ENCODE measurements at regions not wholly inside any gene's neighbourhood (a gene's known extent, or its start where the extent isn't known, plus 50 kb on each side); places are given as distances from the start of the nearest gene placed in this dataset.
"Not testable (repeated sequence)": the region's sequence is repeated elsewhere in the genome, so short reads cannot be mapped to it uniquely, and the experiment has no call there.

DNA sequence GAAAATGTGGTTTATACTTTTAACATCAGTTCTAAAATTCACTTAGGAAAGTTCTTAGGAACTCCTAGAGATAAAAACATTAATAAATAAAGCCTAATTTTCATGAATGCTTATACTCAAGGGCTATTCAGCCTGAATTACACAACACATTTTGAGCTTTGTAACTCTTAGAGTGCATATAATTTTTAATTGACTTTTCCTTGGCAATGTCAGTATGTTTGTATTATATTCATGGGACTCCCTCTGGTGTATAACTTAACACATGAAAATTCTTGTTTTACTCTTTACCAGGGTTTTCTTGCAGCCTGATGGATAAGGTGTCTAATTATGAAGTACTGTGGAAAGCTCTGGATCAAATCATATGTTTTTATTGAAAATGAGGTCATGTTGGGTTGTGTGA lies 150.6 kb upstream of the HMGA2 start:
- peaks cover 27% of the 10 kb centered on the region for H3F3A ChIP-seq (replicated peaks; ENCODE audit: insufficient read depth)
- H3K27me3 ChIP-seq (ENCODE audit: insufficient read depth): no peaks in the 10 kb centered on the region
- no peak for DNase-seq
- CTCF ChIA-PET: no interaction called here
- no peaks in the 10 kb centered on the region for H4K20me1 ChIP-seq (ENCODE audit: insufficient read depth)
- H3K4me3 ChIP-seq (ENCODE audit: low read depth in 2 of 2, low read length in 1 of 2): no peak overlapping the region
- peak overlapping the region; percentile 15; the same call in 1 of the 2 replicates for H3K9ac ChIP-seq
- H3K36me3 ChIP-seq (replicated peaks in 1 of 2; ENCODE audit: control insufficient read depth in 1 of 2, insufficient read depth in 2 of 2, low read length in 1 of 2): no peaks in the 10 kb centered on the region
- POLR2A ChIA-PET: no interaction called here
- H3K9me3 ChIP-seq: no peaks in the 10 kb centered on the region
- H3K9me2 ChIP-seq: no peaks in the 10 kb centered on the region
- peak overlapping the region in 1 of 2 experiments; percentile 94; a peak in 2 of 4 replicates for H3K27ac ChIP-seq (ENCODE audit: low read depth in 2 of 2, low read length in 1 of 2)
- no peaks in the 10 kb centered on the region for H3K79me2 ChIP-seq (ENCODE audit: insufficient read depth)
- TF ChIP-seq, protein P1, sequence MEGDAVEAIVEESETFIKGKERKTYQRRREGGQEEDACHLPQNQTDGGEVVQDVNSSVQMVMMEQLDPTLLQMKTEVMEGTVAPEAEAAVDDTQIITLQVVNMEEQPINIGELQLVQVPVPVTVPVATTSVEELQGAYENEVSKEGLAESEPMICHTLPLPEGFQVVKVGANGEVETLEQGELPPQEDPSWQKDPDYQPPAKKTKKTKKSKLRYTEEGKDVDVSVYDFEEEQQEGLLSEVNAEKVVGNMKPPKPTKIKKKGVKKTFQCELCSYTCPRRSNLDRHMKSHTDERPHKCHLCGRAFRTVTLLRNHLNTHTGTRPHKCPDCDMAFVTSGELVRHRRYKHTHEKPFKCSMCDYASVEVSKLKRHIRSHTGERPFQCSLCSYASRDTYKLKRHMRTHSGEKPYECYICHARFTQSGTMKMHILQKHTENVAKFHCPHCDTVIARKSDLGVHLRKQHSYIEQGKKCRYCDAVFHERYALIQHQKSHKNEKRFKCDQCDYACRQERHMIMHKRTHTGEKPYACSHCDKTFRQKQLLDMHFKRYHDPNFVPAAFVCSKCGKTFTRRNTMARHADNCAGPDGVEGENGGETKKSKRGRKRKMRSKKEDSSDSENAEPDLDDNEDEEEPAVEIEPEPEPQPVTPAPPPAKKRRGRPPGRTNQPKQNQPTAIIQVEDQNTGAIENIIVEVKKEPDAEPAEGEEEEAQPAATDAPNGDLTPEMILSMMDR (IDR thresholded peaks at IDR 0.05): peak; percentile 50
- TF ChIP-seq SMC3 (IDR thresholded peaks at IDR 0.05; ENCODE audit: low read depth, low read length): peak; percentile 30; the same call in 1 of the 2 replicates
- TF ChIP-seq JUND (IDR thresholded peaks at IDR 0.05): no peak
- H3K4me1 ChIP-seq (ENCODE audit: control insufficient read depth in 1 of 2, insufficient read depth in 2 of 2, low read depth in 1 of 2, low read length in 1 of 2): peaks cover 0 to 32% of the 10 kb centered on the region in 2 experiments; a peak in 3 of 4 replicates
- no peak overlapping the region for H3K4me2 ChIP-seq
- no peak overlapping the region for H2AFZ ChIP-seq (ENCODE audit: low read depth)

DNA sequence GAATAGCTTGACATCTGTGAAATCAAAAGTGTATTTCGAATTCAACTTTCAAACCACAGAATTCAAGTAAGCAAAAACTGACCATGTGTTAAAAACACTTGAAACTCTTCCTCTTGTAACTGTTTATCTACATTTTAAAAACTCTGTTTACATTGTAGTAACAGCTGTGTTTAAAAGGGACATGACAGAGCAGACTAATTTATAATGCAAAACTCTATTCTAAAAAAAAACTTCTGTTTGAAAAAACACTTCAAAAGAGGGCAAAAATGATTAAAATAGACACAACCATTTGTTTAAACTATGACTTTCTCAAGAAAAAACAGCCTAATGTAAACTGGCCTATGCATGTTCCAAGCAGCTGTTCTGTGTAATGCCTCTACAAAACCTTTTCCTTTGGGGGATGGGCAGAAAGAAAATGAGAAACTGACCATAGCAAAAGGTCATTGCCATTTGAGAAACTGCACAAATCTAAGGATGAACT lies 149.1 kb upstream of the HMGA2 start:
- H3K4me2 ChIP-seq: no peak overlapping the region
- POLR2A ChIA-PET: no interaction called here

DNA sequence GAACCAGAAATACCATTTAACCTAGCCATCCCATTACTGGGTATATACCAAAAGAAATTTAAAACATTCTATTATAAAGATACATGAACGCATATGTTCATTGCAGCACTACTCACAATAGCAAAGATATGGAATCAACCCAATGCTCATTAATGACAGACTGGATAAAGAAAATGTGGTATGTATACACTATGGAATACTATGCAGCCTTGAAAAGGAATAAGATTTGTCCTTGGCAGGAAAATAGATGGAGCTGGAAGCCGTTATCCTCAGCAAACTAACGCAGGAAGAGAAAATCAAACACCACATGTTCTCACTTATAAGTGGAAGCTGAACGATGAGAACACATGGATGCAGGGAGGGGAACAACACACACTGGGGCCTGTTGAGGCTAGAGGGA lies 146.1 kb upstream of the HMGA2 start:
- 75% methylated on average over 4 of the region's 4 CpGs for WGBS (ENCODE audit: low lambda C conversion rate)
- H3K4me3 ChIP-seq (ENCODE audit: low read depth in 2 of 2, low read length in 1 of 2); POLR2A ChIA-PET; H3K27ac ChIP-seq (ENCODE audit: low read depth in 2 of 2, low read length in 1 of 2); H3K27me3 ChIP-seq (ENCODE audit: insufficient read depth); H2AFZ ChIP-seq (ENCODE audit: low read depth); H3K9ac ChIP-seq; H3K4me2 ChIP-seq; H3K36me3 ChIP-seq (replicated peaks in 1 of 2; ENCODE audit: control insufficient read depth in 1 of 2, insufficient read depth in 2 of 2, low read length in 1 of 2); H4K20me1 ChIP-seq (ENCODE audit: insufficient read depth); H3K9me3 ChIP-seq; H3F3A ChIP-seq (replicated peaks; ENCODE audit: insufficient read depth); H3K9me2 ChIP-seq; H3K79me2 ChIP-seq (ENCODE audit: insufficient read depth); DNase-seq: not testable (repeated sequence)
- CTCF ChIA-PET: interaction anchor here (1.0 kb wide), 1 partner anchor 75 kb away, joined by 3 read pairs; no protein-coding TSS in a partner anchor
- peaks cover 0 to 22% of the 10 kb centered on the region in 2 experiments; a peak in 2 of 4 replicates for H3K4me1 ChIP-seq (ENCODE audit: control insufficient read depth in 1 of 2, insufficient read depth in 2 of 2, low read depth in 1 of 2, low read length in 1 of 2)

More for the DNA sequence above, 149.1 kb upstream of the HMGA2 start:
- TF ChIP-seq, protein P2, sequence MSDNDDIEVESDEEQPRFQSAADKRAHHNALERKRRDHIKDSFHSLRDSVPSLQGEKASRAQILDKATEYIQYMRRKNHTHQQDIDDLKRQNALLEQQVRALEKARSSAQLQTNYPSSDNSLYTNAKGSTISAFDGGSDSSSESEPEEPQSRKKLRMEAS (IDR thresholded peaks at IDR 0.05; ENCODE audit: low read depth): no peak
- TF ChIP-seq TCF12 (IDR thresholded peaks at IDR 0.05): peak; percentile 16; the same call in 1 of the 2 replicates
- 0 out of 4 replicates have a peak overlapping the region, but pooled peaks of 1 of the 2 experiments have one; percentile 20 for H3K27ac ChIP-seq (ENCODE audit: low read depth in 2 of 2, low read length in 1 of 2)
- H3K4me1 ChIP-seq (ENCODE audit: control insufficient read depth in 1 of 2, insufficient read depth in 2 of 2, low read depth in 1 of 2, low read length in 1 of 2): peaks cover 0 to 31% of the 10 kb centered on the region in 2 experiments; a peak in 3 of 4 replicates
- WGBS (ENCODE audit: low lambda C conversion rate): 35% methylated on average over 1 of the region's 1 CpG
- no peak for DNase-seq
- H3K79me2 ChIP-seq (ENCODE audit: insufficient read depth): no peaks in the 10 kb centered on the region
- H3K9ac ChIP-seq: no peak overlapping the region
- H2AFZ ChIP-seq (ENCODE audit: low read depth): peak overlapping the region; percentile 26; the same call in 1 of the 2 replicates
- no peaks in the 10 kb centered on the region for H3K9me2 ChIP-seq
- H3K4me3 ChIP-seq (ENCODE audit: low read depth in 2 of 2, low read length in 1 of 2): no peak overlapping the region
- no peaks in the 10 kb centered on the region for H3K9me3 ChIP-seq
- H3K36me3 ChIP-seq (replicated peaks in 1 of 2; ENCODE audit: control insufficient read depth in 1 of 2, insufficient read depth in 2 of 2, low read length in 1 of 2): no peaks in the 10 kb centered on the region
- CTCF ChIA-PET: no interaction called here
- no peaks in the 10 kb centered on the region for H4K20me1 ChIP-seq (ENCODE audit: insufficient read depth)
- no peaks in the 10 kb centered on the region for H3K27me3 ChIP-seq (ENCODE audit: insufficient read depth)
- peaks cover 20% of the 10 kb centered on the region for H3F3A ChIP-seq (replicated peaks; ENCODE audit: insufficient read depth)

Measured in SK-N-SH (cell line).